IMR-90 (cell line): ENCODE measurements at regions not wholly inside any gene's neighbourhood (a gene's known extent, or its start where the extent isn't known, plus 50 kb on each side); places are given as distances from the start of the nearest gene placed in this dataset.

Source experiments
- ATAC-seq: fragments of 200-7000 bp; cut with Tn5 transposase; 2 replicates; pipeline ENCODE4 v1.9.1; 2020; ENCODE audit warnings: low read depth, mild to moderate bottlenecking, moderate library complexity
- BruUV-seq: library from RNA; stranded (reverse); fragments of 400-500 nt; replicated peaks from 2 replicates; lab custom pipeline; 2021; lab: Mats Ljungman, UMichigan
- CTCF ChIA-PET: fragments of 300-600 bp; formaldehyde crosslinking; extraction: SDS; loops from one replicate; lab custom pipeline; 2021; ENCODE audit warnings: antibody characterized with exemption; lab: Yijun Ruan, JAX
- POLR2A ChIA-PET: fragments of 300-600 bp; sonication (Branson Sonifier 250); formaldehyde crosslinking; loops from one replicate; lab custom pipeline; 2022; ENCODE audit warnings: antibody characterized with exemption; ENCODE audit not compliant: unreplicated experiment; lab: Charles Lee
- DNase-seq: peaks from one replicate; pipeline ENCODE4 v3.0.0; 2013
- H2AFZ ChIP-seq: replicated peaks from 2 replicates; pipeline ENCODE3; 2013; ENCODE audit warnings: low read length, mild to moderate bottlenecking; ENCODE audit not compliant: poor library complexity
- H2AK5ac ChIP-seq: 2 replicates; pipeline ENCODE4 v1.6.1; 2013; ENCODE audit warnings: low read depth, low read length, inconsistent platforms
- H2AK9ac ChIP-seq: replicated peaks from 2 replicates; pipeline ENCODE3; 2013; ENCODE audit warnings: mild to moderate bottlenecking, low read depth, low read length, moderate library complexity; ENCODE audit not compliant: poor library complexity
- H2BK120ac ChIP-seq: 2 replicates; pipeline ENCODE4 v1.6.1; 2013; ENCODE audit warnings: low read depth, low read length, inconsistent platforms
- H2BK15ac ChIP-seq: 3 replicates; pipeline ENCODE4 v1.6.1; 2013; ENCODE audit warnings: low read depth, low read length, inconsistent platforms
- H2BK20ac ChIP-seq: 2 replicates; pipeline ENCODE4 v1.6.1; 2013; ENCODE audit warnings: low read depth, mild to moderate bottlenecking, inconsistent platforms, low read length, moderate library complexity
- H2BK5ac ChIP-seq: 2 replicates; pipeline ENCODE4 v1.6.1; 2013; ENCODE audit warnings: mild to moderate bottlenecking, low read depth, low read length, inconsistent platforms; ENCODE audit not compliant: poor library complexity, severe bottlenecking
- H3K14ac ChIP-seq: replicated peaks from 2 replicates; pipeline ENCODE4 v1.6.1; 2013; ENCODE audit warnings: low read depth, low read length, inconsistent platforms
- H3K18ac ChIP-seq: 2 replicates; pipeline ENCODE4 v1.6.1; 2013; ENCODE audit warnings: low read depth, low read length, control low read depth
- H3K23ac ChIP-seq: 2 replicates; pipeline ENCODE4 v1.6.1; 2013; ENCODE audit warnings: low read depth, low read length, inconsistent platforms
- H3K27ac ChIP-seq: 2 replicates; pipeline ENCODE4 v1.5.1; 2013; ENCODE audit warnings: mild to moderate bottlenecking, control low read depth, low read length; ENCODE audit not compliant: insufficient read depth
- H3K27me3 ChIP-seq: 2 replicates; pipeline ENCODE4 v1.6.1; 2013; ENCODE audit warnings: low read length; ENCODE audit not compliant: control insufficient read depth, insufficient read depth
- H3K36me3 ChIP-seq: 2 replicates; pipeline ENCODE4 v1.6.1; 2013; ENCODE audit warnings: low read length, mixed read lengths; ENCODE audit not compliant: control insufficient read depth, insufficient read depth
- H3K4ac ChIP-seq: 2 replicates; pipeline ENCODE4 v1.6.1; 2013; ENCODE audit warnings: low read depth, low read length, inconsistent platforms
- H3K4me1 ChIP-seq: 2 replicates; pipeline ENCODE4 v1.6.1; 2013; ENCODE audit warnings: low read length, mixed read lengths; ENCODE audit not compliant: control insufficient read depth, insufficient read depth
- H3K4me2 ChIP-seq: 2 replicates; pipeline ENCODE4 v1.6.1; 2013; ENCODE audit warnings: low read depth, mild to moderate bottlenecking, control low read depth, low read length, moderate library complexity
- H3K4me3 ChIP-seq: 2 replicates; pipeline ENCODE4 v1.5.1; 2013; ENCODE audit warnings: low read depth, mild to moderate bottlenecking, control low read depth, low read length, moderate library complexity; ENCODE audit not compliant: insufficient read depth
- H3K56ac ChIP-seq: 2 replicates; pipeline ENCODE4 v1.6.1; 2013; ENCODE audit warnings: low read length, inconsistent platforms; ENCODE audit not compliant: insufficient read depth; ENCODE audit errors: extremely low read depth
- H3K79me1 ChIP-seq, 2 experiments: 2 replicates each; pipeline ENCODE4 v1.6.1; 2013; ENCODE audit warnings: low read length in 2 of 2, inconsistent platforms in 1 of 2, low read depth in 1 of 2
- H3K9ac ChIP-seq: 2 replicates; pipeline ENCODE4 v1.6.1; 2013; ENCODE audit warnings: low read depth, low read length, control low read depth
- H3K9me1 ChIP-seq: 2 replicates; pipeline ENCODE4 v1.6.1; 2013; ENCODE audit warnings: low read length, inconsistent platforms; ENCODE audit not compliant: insufficient read depth
- H3K9me3 ChIP-seq: 2 replicates; pipeline ENCODE4 v1.6.1; 2013; ENCODE audit warnings: low read length; ENCODE audit not compliant: control insufficient read depth, insufficient read depth
- H4K20me1 ChIP-seq: 2 replicates; pipeline ENCODE4 v1.6.1; 2013; ENCODE audit warnings: low read length, inconsistent platforms; ENCODE audit not compliant: insufficient read depth
- H4K5ac ChIP-seq: 2 replicates; pipeline ENCODE4 v1.6.1; 2013; ENCODE audit warnings: mild to moderate bottlenecking, low read depth, low read length, control low read depth
- H4K8ac ChIP-seq, 2 experiments: 2 replicates each; pipeline ENCODE4 v1.6.1; 2013; ENCODE audit warnings: low read depth in 2 of 2, low read length in 2 of 2, control low read depth in 1 of 2, inconsistent platforms in 1 of 2
- H4K91ac ChIP-seq: 2 replicates; pipeline ENCODE4 v1.6.1; 2013; ENCODE audit warnings: low read depth, low read length, inconsistent platforms; ENCODE audit not compliant: insufficient read depth
- BHLHE40 ChIP-seq: fragments of 150-350 bp; IDR thresholded peaks from 2 replicates; pipeline ENCODE4 v1.6.1; 2016; ENCODE audit warnings: mild to moderate bottlenecking, low read depth, low read length
- CEBPB ChIP-seq: IDR thresholded peaks from 2 replicates; pipeline ENCODE4 v1.6.1; 2012; ENCODE audit warnings: low read depth, low read length, improper control_type of control experiment
- CHD1 ChIP-seq: IDR thresholded peaks from 2 replicates; pipeline ENCODE4 v1.6.1; 2012; ENCODE audit warnings: low read depth, low read length, improper control_type of control experiment
- FOS ChIP-seq: fragments of 150-350 bp; IDR thresholded peaks from 2 replicates; pipeline ENCODE4 v1.6.1; 2016; ENCODE audit warnings: low read depth, low read length
- MAZ ChIP-seq: IDR thresholded peaks from 2 replicates; pipeline ENCODE4 v1.6.1; 2012; ENCODE audit warnings: low read depth, mild to moderate bottlenecking, low read length, improper control_type of control experiment, moderate library complexity, borderline replicate concordance
- MXI1 ChIP-seq: IDR thresholded peaks from 2 replicates; pipeline ENCODE4 v1.6.1; 2012; ENCODE audit warnings: low read depth, mild to moderate bottlenecking, low read length, moderate library complexity, borderline replicate concordance
- NFE2L2 ChIP-seq: fragments of 150-350 bp; IDR thresholded peaks from 2 replicates; pipeline ENCODE4 v1.6.1; 2016; ENCODE audit warnings: low read depth, mild to moderate bottlenecking, low read length
- POLR2A ChIP-seq: IDR thresholded peaks from 2 replicates; pipeline ENCODE4 v1.6.1; 2012; ENCODE audit warnings: mild to moderate bottlenecking, low read depth, low read length
- RAD21 ChIP-seq: IDR thresholded peaks from 2 replicates; pipeline ENCODE4 v1.6.1; 2012; ENCODE audit warnings: low read length, improper control_type of control experiment
- RCOR1 ChIP-seq: IDR thresholded peaks from 2 replicates; pipeline ENCODE4 v1.6.1; 2012; ENCODE audit warnings: mild to moderate bottlenecking, low read length, improper control_type of control experiment; ENCODE audit not compliant: insufficient replicate concordance
- RFX5 ChIP-seq: IDR thresholded peaks from 2 replicates; pipeline ENCODE4 v1.8.0; 2012; ENCODE audit warnings: low read depth, mild to moderate bottlenecking, low read length, moderate library complexity
- SMC3 ChIP-seq: fragments of 150-350 bp; IDR thresholded peaks from 2 replicates; pipeline ENCODE4 v1.6.1; 2016; ENCODE audit warnings: low read depth, mild to moderate bottlenecking, antibody characterized with exemption, low read length, moderate library complexity
- WGBS, 2 experiments: methylation state at CpG; one replicate each; pipeline versions ENCODE4 v1.1.5 to v1.1.7; 2013; ENCODE audit warnings: missing lambda C conversion rate in 2 of 2; ENCODE audit not compliant: insufficient read length in 1 of 2; ENCODE audit errors: extremely low coverage in 2 of 2; 5-methylcytosine and 5-hydroxymethylcytosine counted together
- dilution Hi-C: fragments of 300-500 bp; cut with HindIII; formaldehyde crosslinking; loops from one replicate; pipeline ENCODE4 v1.14.3; 2018; ENCODE audit warnings: low sequenced_read_pairs; ENCODE audit not compliant: unreplicated experiment
- in situ Hi-C: fragments of 300-500 bp; cut with MboI; formaldehyde crosslinking; loops from 3 replicates; pipeline ENCODE4 v1.14.3; 2019; ENCODE audit warnings: low sequenced_read_pairs, inconsistent platforms, mixed read lengths
- intact Hi-C: fragments of 100-400 bp; cut with micrococcal nuclease; formaldehyde crosslinking; loops from 2 replicates; pipeline ENCODE4 v1.10.0; 2022
- TF ChIP-seq, protein P1 (sequence below): fragments of 150-350 bp; IDR thresholded peaks from 2 replicates; pipeline ENCODE4 v1.6.1; 2017; ENCODE audit warnings: mild to moderate bottlenecking, antibody characterized with exemption, low read length, low read depth
- TF ChIP-seq, protein P2 (sequence below): fragments of 150-350 bp; IDR thresholded peaks from 2 replicates; pipeline ENCODE4 v1.6.1; 2016; ENCODE audit warnings: low read depth, mild to moderate bottlenecking, low read length, moderate library complexity, borderline replicate concordance
- TF ChIP-seq, protein P3 (sequence below): conservative IDR thresholded peaks from 2 replicates; pipeline ENCODE4 v1.5.1; 2012; ENCODE audit warnings: mild to moderate bottlenecking, low read depth, low read length, improper control_type of control experiment

DNA sequence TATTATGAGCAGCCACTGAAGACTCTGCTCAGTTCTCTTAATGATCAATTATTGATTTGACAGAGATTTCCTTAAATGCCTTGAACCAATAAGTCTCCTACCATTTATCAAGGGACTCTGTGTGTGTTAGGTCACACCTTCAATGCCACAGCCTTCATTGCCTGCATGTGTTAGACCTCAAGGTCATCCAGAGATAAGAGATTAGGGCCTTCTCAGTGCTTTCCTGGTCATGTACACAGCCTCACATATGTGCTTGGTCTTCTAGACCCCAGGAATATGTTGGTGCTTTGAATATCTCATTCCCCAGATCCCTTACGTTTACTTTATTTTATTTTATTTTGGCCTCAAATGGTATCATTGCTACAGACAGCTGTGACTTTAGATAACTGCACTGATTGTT, 93.0 kb upstream of the CTAGE1 start:
- no CpG with 5 or more reads among the region's 1 CpG for WGBS, 2 experiments
- no TSS peak for BruUV-seq
- H2AK5ac ChIP-seq, result no peak overlapping the region

More for the DNA sequence above, 93.0 kb upstream of the CTAGE1 start:
- Histone ChIP-seq H2BK15ac (no peak overlapping the region), H4K5ac (no peak overlapping the region), H3K4ac (no peak overlapping the region), H4K91ac (no peak overlapping the region), H3K23ac (no peak overlapping the region), H3K14ac (0 out of 2 replicates have a peak overlapping the region, but pooled peaks have one; percentile 19), H3K9me3 (no peaks in the 10 kb centered on the region), H3K56ac (no peak overlapping the region), H2BK20ac (no peak overlapping the region), H3K9me1 (no peaks in the 10 kb centered on the region), H3K4me1 (no peaks in the 10 kb centered on the region; the same call in none of the 2 replicates), H3K27me3 (no peaks in the 10 kb centered on the region), H4K20me1 (no peaks in the 10 kb centered on the region), H2AK9ac (no peak overlapping the region), H3K4me3 (no peak overlapping the region), H3K4me2 (no peak overlapping the region), H2BK5ac (no peak overlapping the region), H2AFZ (no peak overlapping the region), H3K79me1 (no peaks in the 10 kb centered on the region), H3K27ac (no peak overlapping the region), H4K8ac (no peak overlapping the region), H3K18ac (no peak overlapping the region), H3K36me3 (no peaks in the 10 kb centered on the region), H3K9ac (no peak overlapping the region), H2BK120ac (no peak overlapping the region)
- POLR2A ChIA-PET, result no interaction called here
- dilution Hi-C loops, result no loop called here
- ATAC-seq (no peak), DNase-seq (no peak)
- no peak for TF ChIP-seq MXI1
- no peak for TF ChIP-seq NFE2L2
- TF ChIP-seq RFX5, result no peak
- TF ChIP-seq BHLHE40, result no peak
- TF ChIP-seq SMC3, result no peak
- TF ChIP-seq RCOR1, result no peak
- no peak for TF ChIP-seq RAD21
- TF ChIP-seq CEBPB, result no peak
- TF ChIP-seq, protein P1, sequence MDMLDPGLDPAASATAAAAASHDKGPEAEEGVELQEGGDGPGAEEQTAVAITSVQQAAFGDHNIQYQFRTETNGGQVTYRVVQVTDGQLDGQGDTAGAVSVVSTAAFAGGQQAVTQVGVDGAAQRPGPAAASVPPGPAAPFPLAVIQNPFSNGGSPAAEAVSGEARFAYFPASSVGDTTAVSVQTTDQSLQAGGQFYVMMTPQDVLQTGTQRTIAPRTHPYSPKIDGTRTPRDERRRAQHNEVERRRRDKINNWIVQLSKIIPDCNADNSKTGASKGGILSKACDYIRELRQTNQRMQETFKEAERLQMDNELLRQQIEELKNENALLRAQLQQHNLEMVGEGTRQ, result no peak
- TF ChIP-seq, protein P2, sequence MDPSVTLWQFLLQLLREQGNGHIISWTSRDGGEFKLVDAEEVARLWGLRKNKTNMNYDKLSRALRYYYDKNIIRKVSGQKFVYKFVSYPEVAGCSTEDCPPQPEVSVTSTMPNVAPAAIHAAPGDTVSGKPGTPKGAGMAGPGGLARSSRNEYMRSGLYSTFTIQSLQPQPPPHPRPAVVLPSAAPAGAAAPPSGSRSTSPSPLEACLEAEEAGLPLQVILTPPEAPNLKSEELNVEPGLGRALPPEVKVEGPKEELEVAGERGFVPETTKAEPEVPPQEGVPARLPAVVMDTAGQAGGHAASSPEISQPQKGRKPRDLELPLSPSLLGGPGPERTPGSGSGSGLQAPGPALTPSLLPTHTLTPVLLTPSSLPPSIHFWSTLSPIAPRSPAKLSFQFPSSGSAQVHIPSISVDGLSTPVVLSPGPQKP, result no peak
- no peak for TF ChIP-seq CHD1
- TF ChIP-seq POLR2A, result no peak
- no peak for TF ChIP-seq MAZ
- TF ChIP-seq, protein P3, sequence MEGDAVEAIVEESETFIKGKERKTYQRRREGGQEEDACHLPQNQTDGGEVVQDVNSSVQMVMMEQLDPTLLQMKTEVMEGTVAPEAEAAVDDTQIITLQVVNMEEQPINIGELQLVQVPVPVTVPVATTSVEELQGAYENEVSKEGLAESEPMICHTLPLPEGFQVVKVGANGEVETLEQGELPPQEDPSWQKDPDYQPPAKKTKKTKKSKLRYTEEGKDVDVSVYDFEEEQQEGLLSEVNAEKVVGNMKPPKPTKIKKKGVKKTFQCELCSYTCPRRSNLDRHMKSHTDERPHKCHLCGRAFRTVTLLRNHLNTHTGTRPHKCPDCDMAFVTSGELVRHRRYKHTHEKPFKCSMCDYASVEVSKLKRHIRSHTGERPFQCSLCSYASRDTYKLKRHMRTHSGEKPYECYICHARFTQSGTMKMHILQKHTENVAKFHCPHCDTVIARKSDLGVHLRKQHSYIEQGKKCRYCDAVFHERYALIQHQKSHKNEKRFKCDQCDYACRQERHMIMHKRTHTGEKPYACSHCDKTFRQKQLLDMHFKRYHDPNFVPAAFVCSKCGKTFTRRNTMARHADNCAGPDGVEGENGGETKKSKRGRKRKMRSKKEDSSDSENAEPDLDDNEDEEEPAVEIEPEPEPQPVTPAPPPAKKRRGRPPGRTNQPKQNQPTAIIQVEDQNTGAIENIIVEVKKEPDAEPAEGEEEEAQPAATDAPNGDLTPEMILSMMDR, result no peak
- TF ChIP-seq FOS, result no peak
- intact Hi-C loops, result no loop called here
- in situ Hi-C loops, result no loop called here
- CTCF ChIA-PET, result no interaction called here
